Left cardiac atrium (tissue), 4 donors: ENCODE measurements at regions not wholly inside any gene's neighbourhood (a gene's known extent, or its start where the extent isn't known, plus 50 kb on each side); places are given as distances from the start of the nearest gene placed in this dataset.
"Not testable (repeated sequence)": the region's sequence is repeated elsewhere in the genome, so short reads cannot be mapped to it uniquely, and the experiment has no call there.

Source experiments
- ATAC-seq, 2 donors: fragments of 200-7000 bp; cut with Tn5 transposase; one replicate each; pipeline ENCODE4 v1.9.1; 2020; ENCODE audit warnings: mild to moderate bottlenecking in 2 of 2, moderate library complexity in 2 of 2
- DNase-seq: peaks from one replicate; pipeline ENCODE4 v3.0.0-alpha.2; 2020
- intact Hi-C, 2 donors: fragments of 100-400 bp; cut with DNase I; formaldehyde crosslinking; loops; one replicate each; pipeline versions ENCODE4 v1.14.1 to v1.15.1; 2022 to 2023
- donor health status: DM: no; HTN: yes; CAD: no.
- donor health status: DM: no; HTN: yes; CAD: no; lungs with severe emphysema.
- donor health status: DM: yes; HTN: yes; CAD: no.
- donor health status: Dilated cardiomyopathy.

DNA sequence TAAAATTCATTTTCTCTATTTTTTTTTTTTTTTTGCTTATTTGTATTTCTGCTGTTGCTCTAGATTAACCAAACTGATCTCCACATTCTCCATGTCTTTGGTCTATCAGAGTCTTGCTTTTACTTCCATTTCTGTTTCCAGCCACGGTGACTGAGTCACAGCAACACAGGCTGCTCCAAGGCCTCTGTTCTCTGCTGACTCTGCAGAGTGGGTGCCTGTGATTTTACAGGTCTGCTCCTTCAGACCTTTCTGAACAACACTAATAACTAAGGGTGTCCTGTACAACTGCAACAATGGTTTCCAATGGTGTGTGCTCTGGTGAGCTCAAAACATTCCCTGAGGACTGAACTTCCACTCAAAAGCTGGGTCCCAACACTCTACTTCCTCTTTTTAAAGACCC lies 102.3 kb upstream of the BMP2 start:
- intact Hi-C loops, result no loop called here
- DNase-seq, result no peak

DNA sequence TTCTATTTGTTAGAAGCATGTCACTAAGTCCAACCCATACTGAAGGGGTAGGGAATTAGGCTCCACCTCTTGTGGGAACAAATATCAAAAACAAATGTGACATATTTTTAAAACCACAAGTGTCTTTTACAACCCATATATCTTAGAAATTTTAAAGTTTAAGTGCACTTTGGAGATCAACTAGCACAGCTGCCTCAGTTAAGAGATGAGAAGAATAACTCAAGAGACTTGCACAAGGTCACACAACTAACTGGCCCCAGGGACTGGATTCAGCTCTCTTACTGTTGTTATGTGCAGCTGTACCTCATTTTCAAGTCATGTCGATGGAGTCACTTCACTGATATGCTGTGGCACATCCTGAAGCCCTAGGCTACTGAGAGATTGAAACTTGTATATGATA lies 102.9 kb upstream of the BMP2 start:
- DNase-seq (no peak), ATAC-seq (no peak)
- intact Hi-C loops, result no loop called here

More for the DNA sequence above, 102.3 kb upstream of the BMP2 start:
- ATAC-seq, result no peak

DNA sequence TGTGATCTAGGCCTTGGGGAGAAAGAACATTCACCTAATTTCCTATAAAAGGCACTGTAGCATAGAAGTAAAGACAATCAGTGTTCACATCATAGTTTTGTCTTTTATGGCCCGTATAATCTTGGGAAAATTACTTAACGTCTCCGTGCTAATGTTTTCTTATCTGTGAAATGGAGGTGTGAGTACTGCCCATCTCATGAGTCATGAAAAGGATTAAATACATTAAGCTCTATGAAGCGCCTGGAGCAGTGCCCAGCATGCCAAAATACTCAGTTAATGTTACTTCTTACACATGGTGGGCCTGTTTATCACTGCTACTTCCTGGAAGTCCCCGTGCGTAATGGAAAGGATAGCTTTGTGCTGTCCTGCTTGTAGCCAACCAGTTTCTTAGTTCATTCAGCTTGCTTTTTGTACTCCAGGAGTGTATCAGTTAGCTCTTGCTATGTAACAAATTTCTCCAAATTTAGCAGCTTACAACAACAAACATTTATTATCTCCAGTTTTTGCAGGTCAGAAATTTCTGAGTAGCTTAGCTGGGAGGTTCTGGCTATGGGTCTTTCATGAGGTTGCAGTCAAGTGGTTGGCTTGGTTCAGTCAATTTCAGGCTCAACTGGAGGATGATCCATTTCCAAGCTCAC lies 103.6 kb upstream of the BMP2 start:
- intact Hi-C loops, result no loop called here
- no peak for DNase-seq
- ATAC-seq, result no peak

DNA sequence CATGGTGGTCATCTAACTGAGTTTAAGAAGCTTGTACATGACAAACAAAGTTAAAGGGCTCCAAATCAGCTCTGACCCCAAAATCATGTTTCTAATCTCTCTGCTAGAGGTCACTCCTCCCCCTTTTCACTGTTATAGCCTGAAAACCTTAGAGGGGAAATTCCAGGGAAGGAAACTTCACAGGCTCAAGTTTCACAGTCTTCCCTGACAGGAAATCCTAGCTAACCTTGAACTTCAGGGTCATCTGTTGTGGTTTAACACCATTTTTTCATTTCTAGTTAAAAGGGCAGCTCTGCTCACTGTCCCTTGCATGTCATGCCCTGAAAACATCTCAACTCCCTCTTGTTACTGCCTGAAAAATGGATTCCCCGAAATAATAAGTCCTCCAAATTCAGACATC lies 104.4 kb upstream of the BMP2 start:
- intact Hi-C loops, result no loop called here
- ATAC-seq (no peak), DNase-seq (no peak)

DNA sequence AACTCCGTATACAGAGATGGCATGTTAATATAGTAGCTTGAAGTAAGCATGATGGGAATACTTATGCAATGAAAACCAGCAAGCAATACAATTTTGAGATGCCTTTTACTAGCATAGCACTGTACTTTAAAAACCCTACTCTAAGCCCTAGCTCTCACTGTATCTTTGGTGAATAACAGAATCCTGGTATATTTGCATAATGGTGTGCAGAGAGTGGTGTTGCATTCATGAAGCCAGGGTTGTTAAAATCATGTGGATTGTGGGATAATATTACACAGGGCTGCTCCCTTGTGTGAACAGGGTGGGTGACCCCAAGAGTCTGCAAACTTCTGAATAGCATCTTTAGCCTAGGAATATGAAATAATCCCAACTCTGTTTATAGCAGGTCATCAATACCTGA lies 105.2 kb upstream of the BMP2 start:
- DNase-seq, result no peak
- intact Hi-C loops, result no loop called here
- ATAC-seq, result no peak

DNA sequence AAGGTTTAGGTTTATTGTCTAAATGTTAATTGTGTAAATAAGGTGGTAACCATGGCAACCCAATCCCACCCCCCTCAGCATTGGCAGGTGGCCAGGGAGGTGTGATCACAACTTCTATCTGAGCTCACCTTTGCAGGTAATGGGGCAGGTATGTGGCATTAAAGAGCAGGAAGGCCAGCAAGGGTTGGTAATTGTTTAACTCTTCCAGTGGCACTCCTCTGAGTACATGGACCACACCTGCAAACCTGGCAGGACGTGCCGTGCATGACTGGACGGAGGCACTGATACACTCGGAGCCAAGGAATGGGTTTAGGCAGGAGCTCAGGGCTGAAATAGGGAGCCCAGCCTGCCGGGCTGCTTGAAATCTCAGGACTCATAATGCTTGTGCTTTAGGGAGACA lies 107.0 kb upstream of the BMP2 start:
- intact Hi-C loops, result no loop called here
- ATAC-seq (no peak), DNase-seq (no peak)

DNA sequence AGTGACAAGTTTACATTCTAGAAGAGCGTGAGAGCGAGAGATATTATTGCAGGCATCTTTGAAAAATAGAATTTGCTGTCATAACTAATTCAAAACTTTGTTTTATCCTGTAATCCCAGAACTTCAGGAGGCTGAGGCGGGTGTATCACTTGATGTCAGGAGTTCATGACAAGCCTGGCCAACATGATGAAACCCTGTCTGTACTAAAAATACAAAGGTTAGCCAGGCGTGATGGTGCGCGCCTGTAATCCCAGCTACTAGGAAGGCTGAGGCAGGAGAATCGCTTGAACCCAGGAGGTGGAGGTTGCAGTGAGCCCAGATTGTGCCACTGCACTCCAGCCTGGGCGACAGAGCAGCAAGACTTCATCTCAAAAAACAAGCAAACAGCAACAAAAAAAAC lies 108.6 kb upstream of the BMP2 start:
- DNase-seq, intact Hi-C loops, ATAC-seq: not testable (repeated sequence)

DNA sequence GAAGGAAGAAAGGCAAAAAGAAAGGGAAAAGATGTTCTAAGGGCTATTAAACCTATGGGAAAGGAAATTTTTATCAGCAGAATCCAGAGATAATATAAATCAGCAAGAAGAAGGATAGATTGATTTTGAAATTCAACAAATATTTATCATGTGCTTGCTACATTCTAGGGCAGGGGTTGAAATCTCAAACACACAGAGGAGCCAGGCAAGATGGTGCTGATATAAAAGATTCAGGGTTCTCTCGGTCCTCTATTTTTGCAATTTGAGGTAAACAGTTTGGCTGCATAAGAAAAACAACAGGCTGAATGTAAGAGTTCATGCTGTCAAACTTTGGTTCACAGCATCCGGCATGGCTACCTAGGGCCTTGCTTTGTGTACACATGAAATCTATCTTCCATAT lies 109.6 kb upstream of the BMP2 start:
- no peak for ATAC-seq
- no peak for DNase-seq
- intact Hi-C loops, result no loop called here

DNA sequence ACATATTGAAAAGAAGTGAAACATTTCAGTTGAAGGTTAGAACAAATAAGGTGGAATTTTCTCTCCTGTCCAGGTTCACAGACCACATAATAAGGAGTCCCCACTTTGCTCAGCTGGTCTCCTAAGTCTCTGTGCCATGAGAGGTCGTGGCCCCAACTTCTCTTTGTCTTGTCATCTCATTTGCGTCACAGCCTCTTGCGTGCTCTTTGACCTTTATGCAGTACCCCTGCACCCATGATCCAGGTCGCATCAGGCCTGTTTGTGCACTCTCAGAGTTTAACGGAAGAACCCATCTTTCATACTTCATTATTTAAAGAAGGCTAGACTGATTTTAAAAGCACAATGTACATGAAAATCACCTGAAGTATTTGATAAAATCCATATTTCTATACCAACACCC lies 110.4 kb upstream of the BMP2 start:
- DNase-seq, result no peak
- intact Hi-C loops, result no loop called here
- no peak for ATAC-seq

DNA sequence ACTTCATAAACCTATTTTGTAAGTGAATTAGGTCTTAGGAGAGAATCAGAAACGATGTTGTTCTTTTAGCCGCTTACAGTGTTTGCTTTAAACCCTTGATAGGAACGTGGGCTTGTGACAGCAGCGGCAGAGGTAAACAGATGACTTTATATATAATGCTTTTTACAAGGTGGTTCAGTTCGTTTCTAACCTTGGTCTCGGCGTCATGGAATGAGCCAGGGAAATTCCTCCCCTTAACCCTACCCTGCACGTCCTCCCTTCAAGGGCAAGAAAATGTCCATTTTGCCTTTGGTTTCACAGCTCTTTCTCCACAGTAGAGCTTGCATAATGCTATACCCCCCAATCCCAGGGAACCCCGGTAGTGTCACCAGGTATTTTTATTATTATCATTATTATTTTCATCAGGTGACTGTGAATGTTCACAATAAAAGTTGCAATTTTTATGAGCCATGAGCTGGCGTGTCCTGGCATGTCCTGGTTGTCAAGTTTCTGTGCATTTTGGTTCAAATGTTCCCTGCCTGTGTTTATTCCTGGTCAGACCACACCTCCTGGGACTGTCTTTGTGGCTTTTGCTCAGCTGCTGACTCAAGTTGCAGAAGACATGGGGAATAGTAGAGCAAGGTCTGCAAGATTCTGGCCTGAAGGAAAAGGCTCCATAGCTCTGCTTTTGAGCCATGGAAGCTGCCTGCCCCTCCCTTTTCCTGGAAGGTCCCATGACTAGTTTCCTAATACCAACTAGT lies 112.8 kb upstream of the BMP2 start:
- DNase-seq (no peak), ATAC-seq (no peak)
- intact Hi-C loops, result no loop called here

DNA sequence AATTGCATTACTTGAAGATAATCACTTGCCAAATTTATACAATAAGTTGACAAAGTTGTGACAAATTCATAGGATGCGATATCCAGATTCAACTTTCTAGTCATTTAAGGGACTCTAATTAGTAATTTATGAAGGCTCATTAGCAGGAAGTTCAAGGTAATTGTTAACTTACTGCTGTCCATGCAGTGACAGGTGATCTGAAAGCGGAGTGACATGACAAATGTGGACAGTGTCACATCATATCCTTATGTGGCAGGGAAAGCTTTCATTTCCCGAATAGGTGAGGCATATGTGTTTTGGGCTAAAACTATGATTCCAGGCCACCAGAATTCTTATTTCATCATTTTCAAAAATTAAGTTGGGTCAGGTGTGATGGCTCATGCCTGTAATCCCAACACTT lies 115.9 kb upstream of the BMP2 start:
- intact Hi-C loops, result no loop called here
- no peak for ATAC-seq

DNA sequence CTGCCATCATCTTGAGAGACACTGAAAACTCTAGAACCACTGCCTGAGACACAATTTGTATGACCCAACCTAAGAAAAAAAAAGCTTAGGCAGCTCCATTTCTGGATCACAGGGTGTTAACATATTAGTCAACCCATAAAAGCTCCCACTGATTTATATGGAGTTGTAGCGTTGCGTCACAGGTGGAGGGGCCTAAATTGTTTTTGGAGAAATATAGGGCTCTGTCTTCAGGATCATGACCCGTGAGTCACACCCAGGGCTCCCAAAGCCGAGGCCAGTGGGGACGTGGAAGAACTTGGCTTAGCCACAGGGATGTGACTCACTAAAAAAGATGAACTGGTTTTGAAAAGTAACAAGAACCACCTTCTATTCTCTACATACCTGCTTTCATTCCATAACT lies 116.5 kb upstream of the BMP2 start:
- ATAC-seq (peak in 1 of 2 donors; percentile 74), DNase-seq (peak; percentile 18)

More for the DNA sequence above, 115.9 kb upstream of the BMP2 start:
- DNase-seq, result no peak

DNA sequence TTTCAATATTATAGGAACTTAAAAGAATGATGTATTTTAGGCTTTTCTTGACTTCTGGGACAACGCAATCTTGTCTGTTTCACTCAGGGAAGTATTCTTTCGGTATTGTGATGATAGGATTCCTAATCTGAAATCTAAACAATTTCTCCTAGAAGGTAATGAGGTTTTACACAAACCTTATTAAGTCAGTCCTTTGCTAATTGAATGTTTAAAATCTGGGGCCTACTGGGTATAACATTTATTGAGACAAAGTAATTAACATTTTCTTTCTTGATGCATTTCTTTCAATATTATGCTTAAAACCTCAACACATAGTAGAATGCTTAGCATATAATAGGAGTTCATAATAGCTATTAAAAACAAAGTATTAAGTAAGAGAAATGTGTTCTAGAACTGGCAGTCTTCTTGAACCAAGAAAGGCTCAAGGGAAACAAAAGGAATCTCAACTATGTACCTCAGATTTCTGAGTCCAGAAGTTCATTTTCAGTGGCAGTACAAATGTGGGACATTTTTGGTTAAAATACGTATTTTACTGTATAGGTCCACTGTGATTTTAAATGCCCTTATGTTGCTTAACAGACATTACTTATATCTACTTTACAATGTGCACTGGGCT lies 121.4 kb upstream of the BMP2 start:
- intact Hi-C loops, result no loop called here
- ATAC-seq, result no peak
- DNase-seq, result no peak

More for the DNA sequence above, 116.5 kb upstream of the BMP2 start:
- intact Hi-C loops, result no loop called here

DNA sequence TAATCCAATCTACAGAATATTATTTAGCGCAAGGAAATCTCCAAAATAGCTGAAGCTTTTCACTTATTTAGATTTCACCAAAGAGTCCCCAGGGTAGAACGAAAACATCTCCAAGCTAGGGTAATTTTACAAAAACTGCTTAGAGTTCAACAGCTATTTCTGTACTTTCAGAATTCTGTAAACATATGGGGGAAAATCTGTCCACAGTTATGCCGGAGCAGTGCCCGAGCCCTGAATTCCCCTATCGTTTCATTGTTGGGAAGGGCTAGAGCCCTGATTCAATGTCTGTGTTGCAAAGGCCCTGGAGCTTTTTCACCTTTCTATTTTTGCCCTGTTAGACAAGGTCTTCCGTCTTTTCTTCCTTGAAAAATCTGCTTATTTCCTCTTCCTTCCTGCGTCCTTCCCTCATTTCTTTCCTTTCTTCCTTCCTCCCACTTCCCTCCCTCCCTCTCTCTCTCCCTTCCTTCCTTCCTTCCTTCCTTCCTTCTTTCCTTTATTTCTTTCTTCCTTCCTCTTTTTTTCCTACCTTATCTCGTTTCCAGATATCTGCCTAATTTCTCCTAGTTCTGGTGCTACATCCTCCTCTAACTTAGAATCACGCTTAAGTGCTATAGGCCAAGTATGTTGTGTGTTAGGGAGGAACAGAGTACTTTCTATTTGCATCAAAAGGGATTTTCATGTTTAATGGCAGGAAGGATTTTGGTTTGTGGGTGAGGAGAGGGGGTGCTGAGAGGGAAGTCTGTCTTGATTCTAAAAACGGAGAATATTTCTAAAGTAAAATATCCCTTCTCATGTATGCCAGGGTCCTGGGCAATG lies 122.5 kb upstream of the BMP2 start:
- no peak for DNase-seq
- no peak for ATAC-seq
- intact Hi-C loops, result no loop called here

DNA sequence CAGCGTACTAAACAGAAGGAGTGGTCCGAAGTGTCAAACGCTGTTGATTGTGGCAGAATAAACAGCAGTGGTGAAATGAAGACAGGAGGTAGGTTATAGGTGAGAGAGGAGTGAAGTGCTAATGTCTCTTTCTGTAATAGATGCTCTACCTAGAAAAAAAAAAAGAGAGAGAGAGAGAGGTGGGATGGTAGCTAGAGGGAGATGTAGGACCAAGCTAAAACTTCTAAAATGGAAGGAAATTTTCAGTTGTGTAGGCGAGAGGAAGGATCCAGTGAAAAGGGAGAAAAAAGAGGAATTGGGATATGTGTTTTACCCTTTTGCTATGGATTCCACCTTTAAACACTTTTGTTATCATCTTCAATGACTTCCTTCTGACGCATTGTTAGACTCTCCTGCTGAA lies 126.5 kb upstream of the BMP2 start:
- intact Hi-C loops, result no loop called here
- ATAC-seq (no peak), DNase-seq (no peak)

DNA sequence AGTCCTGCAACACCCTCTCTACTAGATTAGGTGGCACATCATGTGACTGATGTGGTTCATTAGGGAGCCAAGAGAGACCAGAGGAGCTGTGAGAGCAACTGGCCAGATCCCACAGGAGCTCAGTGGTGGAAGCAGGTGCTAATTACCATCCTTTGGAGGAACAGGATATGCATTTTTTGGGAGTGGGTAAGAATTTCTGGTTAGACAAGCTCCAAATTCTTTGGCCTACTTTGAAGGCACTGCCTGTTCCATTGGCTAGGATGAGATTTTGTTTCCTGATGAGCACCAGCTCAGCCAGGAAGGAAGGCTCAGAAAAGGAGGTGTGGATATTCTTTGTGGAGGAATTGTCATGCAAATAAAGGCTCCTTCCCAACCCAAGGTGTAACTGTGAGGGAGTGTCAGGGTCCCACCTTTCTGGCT lies 130.3 kb upstream of the BMP2 start:
- no peak for ATAC-seq
- intact Hi-C loops, result loop anchor here in 1 of 2 donors (10.0 kb wide), 1 partner anchor 128 kb away; the partner anchor contains the start of gene BMP2
- no peak for DNase-seq

DNA sequence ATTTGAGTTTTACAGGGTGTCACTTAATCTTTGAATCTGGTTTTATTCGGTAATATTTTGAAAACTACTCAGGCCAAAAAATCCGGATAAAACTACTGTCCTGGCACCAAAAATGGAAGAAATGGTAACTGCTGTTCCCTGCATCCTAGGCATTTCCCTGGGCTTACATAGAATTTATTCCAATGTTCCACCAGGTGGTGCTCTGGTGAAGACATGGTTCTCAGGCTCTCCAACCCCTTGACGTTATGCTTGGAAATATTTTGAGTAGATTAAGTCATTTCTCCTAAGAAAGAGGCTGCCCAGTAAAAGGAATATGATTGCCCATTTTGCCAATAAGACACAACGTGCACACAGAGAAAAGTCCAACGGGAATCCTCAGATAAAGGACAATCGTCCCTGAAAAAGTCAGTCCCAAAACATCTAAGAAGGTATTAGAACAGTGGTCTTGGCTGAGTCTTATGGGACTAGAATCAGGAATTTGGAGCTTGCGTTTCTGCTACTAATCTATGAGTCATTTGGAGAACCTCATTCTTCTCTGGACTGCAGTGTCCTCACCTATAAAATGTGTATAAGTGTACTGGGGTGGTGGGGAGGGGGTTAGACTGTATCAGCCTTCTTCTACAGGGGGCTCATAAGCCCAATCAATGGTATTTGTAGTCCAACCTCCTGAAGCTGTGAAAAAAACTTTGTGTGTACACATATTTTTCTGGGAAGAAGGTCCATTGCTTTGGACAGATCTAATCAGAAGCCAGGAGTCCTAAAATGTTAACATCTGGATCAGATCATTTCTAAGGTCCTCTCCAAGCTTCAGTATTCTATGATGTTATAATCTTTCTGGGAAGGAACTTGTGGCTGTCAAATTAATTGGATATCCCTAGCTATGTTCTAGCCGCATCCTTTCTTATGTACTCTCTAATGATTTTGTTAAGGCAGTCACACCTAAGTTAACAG lies 131.0 kb upstream of the BMP2 start:
- DNase-seq, result no peak
- ATAC-seq, result peak; percentile 83 to 93

DNA sequence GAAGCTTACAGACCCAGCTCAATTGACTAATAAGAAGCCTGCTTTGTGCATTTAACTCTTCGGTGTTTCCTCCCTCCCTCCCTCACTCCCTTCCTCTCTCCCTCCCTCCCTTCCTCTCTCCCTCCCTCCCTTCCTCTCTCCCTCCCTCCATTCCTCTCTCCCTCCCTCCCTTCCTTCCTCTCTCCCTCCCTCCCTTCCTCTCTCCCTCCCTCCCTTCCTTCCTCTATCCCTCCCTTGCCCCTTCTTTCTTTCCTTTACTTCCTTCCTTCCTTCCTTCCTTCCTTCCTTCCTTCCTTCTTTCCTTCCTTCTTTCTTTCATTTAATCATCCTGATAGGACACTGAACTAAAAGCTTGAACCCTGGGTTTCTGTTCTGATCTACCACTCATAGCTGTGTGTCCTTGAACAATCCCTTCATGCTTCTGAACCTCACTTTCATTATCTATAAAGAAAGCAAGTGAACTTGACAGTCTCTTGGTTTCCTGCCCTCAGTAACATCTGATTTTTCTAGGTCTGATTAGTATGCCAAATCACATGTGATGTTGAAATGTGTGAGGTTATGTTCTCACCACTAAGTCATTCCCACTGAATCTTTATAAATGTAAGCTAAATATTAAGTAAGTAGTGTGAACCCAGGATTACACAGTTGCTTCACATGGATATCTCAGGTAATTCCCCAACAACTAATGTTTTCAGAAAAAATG lies 132.3 kb upstream of the BMP2 start:
- intact Hi-C loops, result loop anchor here in 1 of 2 donors (10.0 kb wide), 1 partner anchor 130 kb away; the partner anchor contains the start of gene BMP2
- DNase-seq (no peak), ATAC-seq (peak in 1 of 2 donors; percentile 68)

More for the DNA sequence above, 131.0 kb upstream of the BMP2 start:
- intact Hi-C loops, result loop anchor here in 1 of 2 donors (10.0 kb wide), 1 partner anchor 128 kb away; the partner anchor contains the start of gene BMP2
